GM21447 (cell line): ENCODE measurements at regions not wholly inside any gene's neighbourhood (a gene's known extent, or its start where the extent isn't known, plus 50 kb on each side); places are given as distances from the start of the nearest gene placed in this dataset.
"Not testable (repeated sequence)": the region's sequence is repeated elsewhere in the genome, so short reads cannot be mapped to it uniquely, and the experiment has no call there.

Experiments used
- ATAC-seq: cut with Tn5 transposase; IDR thresholded peaks from one replicate; pipeline ENCODE4 v1.9.1; 2021; ENCODE audit not compliant: unreplicated experiment

- ATAC-seq: peak; percentile 60
These were observed 56.7 kb upstream of the GOLGA8R start for GRCh38 chr15:30470601-30471365.

GRCh38 chr15:30471366-30471749, 57.3 kb upstream of the GOLGA8R start:
- peak; percentile 21 for ATAC-seq

- ATAC-seq: not testable (repeated sequence)
These were observed 57.9 kb upstream of the GOLGA8R start for GRCh38 chr15:30471817-30472551.

GRCh38 chr15:30484887-30485286, 67.0 kb upstream of the GOLGA8Q start:
- ATAC-seq: not testable (repeated sequence)

GRCh38 chr15:30489237-30489636, 62.6 kb upstream of the GOLGA8Q start:
- ATAC-seq: not testable (repeated sequence)

GRCh38 chr15:30490334-30490733, 61.5 kb upstream of the GOLGA8Q start:
- not testable (repeated sequence) for ATAC-seq

- not testable (repeated sequence) for ATAC-seq
These were observed 57.9 kb upstream of the GOLGA8Q start for GRCh38 chr15:30493947-30494346.

- not testable (repeated sequence) for ATAC-seq
These were observed 54.6 kb upstream of the GOLGA8Q start for GRCh38 chr15:30497275-30497674.

GRCh38 chr15:30499233-30499632, 52.6 kb upstream of the GOLGA8Q start:
- not testable (repeated sequence) for ATAC-seq

- ATAC-seq: not testable (repeated sequence)
These were observed 51.3 kb upstream of the GOLGA8Q start for GRCh38 chr15:30500511-30500910.
